HG02588 (cell line): ENCODE measurements at regions not wholly inside any gene's neighbourhood (a gene's known extent, or its start where the extent isn't known, plus 50 kb on each side); places are given as distances from the start of the nearest gene placed in this dataset.
"Not testable (repeated sequence)": the region's sequence is repeated elsewhere in the genome, so short reads cannot be mapped to it uniquely, and the experiment has no call there.

ENCODE experiments used
- ATAC-seq: cut with Tn5 transposase; IDR thresholded peaks from one replicate; pipeline ENCODE4 v1.9.1; 2021; ENCODE audit warnings: mild to moderate bottlenecking, moderate library complexity; ENCODE audit not compliant: unreplicated experiment

GRCh38 chr5:177863822-177864446 lies 81.2 kb upstream of the FAM153A start:
- not testable (repeated sequence) for ATAC-seq

GRCh38 chr5:177857642-177858200 lies 75.0 kb upstream of the FAM153A start:
- not testable (repeated sequence) for ATAC-seq

DNA sequence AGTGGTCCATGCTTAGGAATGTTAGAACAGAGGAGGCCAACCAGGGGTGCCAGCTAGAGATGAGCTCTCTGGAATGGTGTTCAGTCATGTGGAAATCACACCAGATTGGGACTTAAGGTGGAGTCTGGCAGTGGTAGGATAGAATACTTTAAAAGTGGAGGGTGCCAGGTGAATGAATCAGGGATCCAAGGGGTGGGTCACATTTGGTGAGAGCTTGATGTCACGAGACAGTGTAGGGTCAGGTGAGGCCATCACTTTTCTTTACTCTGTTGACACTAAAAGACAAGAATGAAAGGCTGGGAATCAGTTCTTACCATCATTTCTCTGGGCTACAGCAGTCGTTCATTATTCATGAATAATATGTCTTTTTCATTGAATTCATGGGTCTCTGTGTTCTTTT lies 73.8 kb upstream of the FAM153A start:
- ATAC-seq = not testable (repeated sequence)

DNA sequence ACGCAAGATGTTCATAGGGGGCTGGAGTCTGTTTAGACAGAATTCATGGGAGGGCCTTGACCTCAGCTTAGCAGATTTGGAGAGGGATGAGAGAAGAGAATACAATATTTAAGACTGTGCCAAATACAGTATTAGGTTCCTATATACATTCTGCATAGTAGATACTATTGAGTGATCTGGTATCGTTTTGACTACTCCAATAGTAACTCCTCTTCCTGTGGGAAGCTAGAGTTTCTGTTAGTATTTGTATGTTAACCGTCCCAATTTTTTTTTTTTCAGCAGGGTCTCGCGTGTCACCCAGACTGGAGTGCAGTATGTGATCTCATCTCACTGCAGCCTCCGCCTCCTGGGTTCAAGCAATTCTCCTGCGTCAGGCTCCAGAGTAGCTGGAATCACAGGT lies 65.2 kb upstream of the FAM153A start:
- not testable (repeated sequence) for ATAC-seq

GRCh38 chr5:177846598-177846997 lies 63.9 kb upstream of the FAM153A start:
- not testable (repeated sequence) for ATAC-seq

GRCh38 chr5:177845906-177846305 lies 63.2 kb upstream of the FAM153A start:
- ATAC-seq = not testable (repeated sequence)

DNA sequence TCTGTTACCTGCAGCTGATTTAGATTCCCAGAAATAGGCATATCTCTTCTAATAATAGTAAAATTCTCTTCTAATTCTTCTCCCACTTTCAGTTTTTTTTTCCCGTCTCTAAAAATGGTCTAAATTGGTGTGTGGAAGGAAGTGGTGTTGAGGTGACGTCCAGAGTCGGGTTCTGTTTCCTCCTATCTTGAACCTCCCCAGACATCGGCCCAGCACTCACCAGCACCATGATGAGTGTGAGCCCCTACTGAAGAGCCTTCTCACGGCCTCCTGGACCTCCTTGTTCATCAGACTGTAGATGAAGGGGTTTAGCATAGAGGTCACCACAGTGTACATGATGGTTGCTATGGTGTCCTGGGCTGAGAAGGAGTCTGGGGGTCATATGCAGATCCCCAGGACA lies 53.5 kb upstream of the FAM153A start:
- not testable (repeated sequence) for ATAC-seq
